ENCODE measurements at regions not wholly inside any gene's neighbourhood (a gene's known extent, or its start where the extent isn't known, plus 50 kb on each side); places are given as distances from the start of the nearest gene placed in this dataset.

DNA sequence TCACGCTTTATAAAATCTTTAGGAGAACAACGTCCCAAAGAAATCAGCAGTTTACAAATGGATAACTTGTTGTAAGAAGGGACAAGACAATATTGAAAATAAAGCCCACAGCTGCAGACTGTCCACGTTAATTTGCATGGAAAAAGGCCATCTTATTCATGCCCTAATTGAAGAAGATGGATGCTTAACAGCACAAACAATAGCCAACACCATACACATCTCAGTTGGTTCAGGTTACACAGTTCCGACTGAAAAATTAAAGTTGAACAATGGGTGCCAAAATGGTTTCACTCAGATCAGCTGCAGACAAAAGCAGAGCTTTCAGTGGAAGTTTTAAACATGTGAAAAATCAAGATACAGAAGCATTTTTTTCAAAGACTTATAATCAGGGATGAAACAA, 314.2 kb downstream of the RAB38 start:
- TF ChIP-seq, protein P1, sequence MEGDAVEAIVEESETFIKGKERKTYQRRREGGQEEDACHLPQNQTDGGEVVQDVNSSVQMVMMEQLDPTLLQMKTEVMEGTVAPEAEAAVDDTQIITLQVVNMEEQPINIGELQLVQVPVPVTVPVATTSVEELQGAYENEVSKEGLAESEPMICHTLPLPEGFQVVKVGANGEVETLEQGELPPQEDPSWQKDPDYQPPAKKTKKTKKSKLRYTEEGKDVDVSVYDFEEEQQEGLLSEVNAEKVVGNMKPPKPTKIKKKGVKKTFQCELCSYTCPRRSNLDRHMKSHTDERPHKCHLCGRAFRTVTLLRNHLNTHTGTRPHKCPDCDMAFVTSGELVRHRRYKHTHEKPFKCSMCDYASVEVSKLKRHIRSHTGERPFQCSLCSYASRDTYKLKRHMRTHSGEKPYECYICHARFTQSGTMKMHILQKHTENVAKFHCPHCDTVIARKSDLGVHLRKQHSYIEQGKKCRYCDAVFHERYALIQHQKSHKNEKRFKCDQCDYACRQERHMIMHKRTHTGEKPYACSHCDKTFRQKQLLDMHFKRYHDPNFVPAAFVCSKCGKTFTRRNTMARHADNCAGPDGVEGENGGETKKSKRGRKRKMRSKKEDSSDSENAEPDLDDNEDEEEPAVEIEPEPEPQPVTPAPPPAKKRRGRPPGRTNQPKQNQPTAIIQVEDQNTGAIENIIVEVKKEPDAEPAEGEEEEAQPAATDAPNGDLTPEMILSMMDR (IDR thresholded peaks at IDR 0.05; ENCODE audit: borderline replicate concordance, insufficient read depth, low read depth, low read length) = no peak
- no peak overlapping the region for H3K4me3 ChIP-seq (ENCODE audit: low read depth, low read length)

DNA sequence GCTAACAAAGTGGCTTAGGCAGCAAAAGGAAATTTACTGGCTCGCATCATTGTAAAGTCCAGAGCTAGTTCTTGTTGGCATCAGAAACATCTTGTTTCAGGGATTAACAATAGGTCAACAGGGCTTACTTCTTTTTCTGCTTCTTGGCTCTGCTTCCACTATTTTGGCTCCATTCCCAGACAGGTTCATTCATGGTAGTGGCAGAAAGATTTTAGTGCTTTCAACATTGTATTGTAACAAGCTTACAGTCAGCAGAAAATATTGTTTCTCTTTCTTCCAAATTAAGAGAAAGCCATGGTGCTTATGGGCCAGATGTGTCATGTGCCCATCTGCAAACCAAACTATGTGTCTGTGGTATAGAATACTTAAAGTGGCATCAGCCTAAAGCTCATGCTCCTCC, 315.6 kb downstream of the RAB38 start:
- H3K4me3 ChIP-seq (ENCODE audit: low read depth, low read length) = no peak overlapping the region
- TF ChIP-seq, protein P1 (IDR thresholded peaks at IDR 0.05; ENCODE audit: borderline replicate concordance, insufficient read depth, low read depth, low read length) = no peak

DNA sequence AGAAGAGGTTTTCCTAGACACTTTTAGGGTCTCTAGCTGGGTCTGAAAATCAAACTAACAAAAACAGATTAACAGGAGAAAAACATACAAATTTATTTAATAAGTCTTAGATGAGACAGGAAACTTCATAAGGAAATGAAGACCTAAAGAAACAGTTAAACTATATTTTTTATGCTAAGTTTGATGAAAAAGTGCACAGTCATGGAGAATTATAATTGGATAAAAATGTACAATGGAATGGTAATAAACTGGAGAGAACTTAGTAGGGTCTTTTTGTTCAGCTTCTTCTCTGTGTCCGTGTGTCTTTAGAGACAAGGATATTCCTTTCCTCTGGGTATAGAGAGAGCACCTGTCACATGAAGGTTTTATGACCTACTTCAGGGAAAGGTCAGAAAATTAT, 323.4 kb downstream of the RAB38 start:
- TF ChIP-seq, protein P1 (IDR thresholded peaks at IDR 0.05; ENCODE audit: borderline replicate concordance, insufficient read depth, low read depth, low read length) = no peak
- no peak overlapping the region for H3K4me3 ChIP-seq (ENCODE audit: low read depth, low read length)

- H3K4me3 ChIP-seq (ENCODE audit: low read depth, low read length) = no peak overlapping the region
- TF ChIP-seq, protein P1 (IDR thresholded peaks at IDR 0.05; ENCODE audit: borderline replicate concordance, insufficient read depth, low read depth, low read length) = no peak
Observed at GRCh38 chr11:87851234-87851633, 324.0 kb downstream of the RAB38 start.

DNA sequence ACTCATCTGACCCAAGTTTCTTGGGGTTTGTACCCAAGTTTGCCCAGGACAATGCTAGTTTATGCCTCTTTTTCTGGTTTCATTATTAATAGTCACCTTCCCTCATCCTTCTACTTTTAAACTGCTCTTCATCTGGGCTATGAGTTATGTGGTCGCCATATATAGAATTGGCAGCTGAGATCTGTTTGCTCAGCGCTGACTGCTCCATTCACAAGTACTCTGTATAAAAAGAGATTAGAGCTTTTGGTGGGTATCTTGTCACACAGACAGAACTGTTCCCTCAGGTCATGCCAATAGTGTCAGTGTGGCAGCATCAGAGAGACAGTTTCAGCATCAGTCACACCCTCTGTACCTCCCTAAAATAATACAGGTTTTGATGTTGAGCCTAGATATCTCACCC, 326.0 kb downstream of the RAB38 start:
- TF ChIP-seq, protein P1 (IDR thresholded peaks at IDR 0.05; ENCODE audit: borderline replicate concordance, insufficient read depth, low read depth, low read length) = no peak
- H3K4me3 ChIP-seq (ENCODE audit: low read depth, low read length) = no peak overlapping the region

DNA sequence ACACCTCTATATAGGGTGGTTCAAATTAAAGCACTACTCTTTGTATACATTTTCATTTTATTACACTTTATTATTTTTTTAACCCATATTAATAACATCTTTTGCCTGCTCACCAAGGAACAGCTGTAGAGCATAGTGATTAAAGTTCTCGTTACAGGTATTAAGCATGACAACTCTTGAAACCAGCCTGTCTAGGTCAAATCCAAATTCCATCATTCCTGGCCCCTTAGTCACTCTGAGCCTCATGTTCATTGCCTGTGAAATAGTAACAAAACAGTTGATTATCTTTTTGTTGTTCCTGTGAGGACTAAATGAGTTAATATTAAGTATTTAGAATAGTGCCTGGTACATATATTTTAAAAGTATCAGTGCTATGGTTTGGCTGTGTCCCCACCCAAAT, 334.5 kb downstream of the RAB38 start:
- TF ChIP-seq, protein P1 (IDR thresholded peaks at IDR 0.05; ENCODE audit: borderline replicate concordance, insufficient read depth, low read depth, low read length) = no peak
- no peak overlapping the region for H3K4me3 ChIP-seq (ENCODE audit: low read depth, low read length)

DNA sequence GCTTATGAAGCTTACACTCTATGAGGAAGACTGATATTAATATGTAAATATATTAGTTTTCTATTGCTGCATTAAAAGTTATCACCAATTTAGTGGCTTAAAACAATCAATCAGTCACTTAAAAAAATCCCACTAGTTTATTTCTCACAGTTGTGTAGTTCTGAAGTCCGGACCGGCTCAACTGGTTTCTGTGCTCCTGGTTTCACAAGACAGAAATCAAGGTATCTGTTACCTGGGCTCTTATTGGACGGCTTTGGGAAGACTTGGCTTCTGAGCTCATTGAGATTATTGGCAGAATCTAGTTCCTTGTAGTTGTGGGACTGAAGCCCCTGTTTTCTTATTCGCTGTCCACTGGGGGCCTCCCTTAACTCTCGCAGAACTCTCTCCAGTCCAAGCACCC, 343.0 kb downstream of the RAB38 start:
- TF ChIP-seq, protein P1 (IDR thresholded peaks at IDR 0.05; ENCODE audit: borderline replicate concordance, insufficient read depth, low read depth, low read length) = no peak
- no peak overlapping the region for H3K4me3 ChIP-seq (ENCODE audit: low read depth, low read length)

Data from GM12875 (cell line).